HG02852 (cell line): ENCODE measurements at regions not wholly inside any gene's neighbourhood (a gene's known extent, or its start where the extent isn't known, plus 50 kb on each side); places are given as distances from the start of the nearest gene placed in this dataset.
"Not testable (repeated sequence)": the region's sequence is repeated elsewhere in the genome, so short reads cannot be mapped to it uniquely, and the experiment has no call there.

ENCODE experiments used
- ATAC-seq: cut with Tn5 transposase; IDR thresholded peaks from one replicate; pipeline ENCODE4 v1.9.1; 2021; ENCODE audit warnings: mild to moderate bottlenecking, moderate library complexity; ENCODE audit not compliant: unreplicated experiment

DNA sequence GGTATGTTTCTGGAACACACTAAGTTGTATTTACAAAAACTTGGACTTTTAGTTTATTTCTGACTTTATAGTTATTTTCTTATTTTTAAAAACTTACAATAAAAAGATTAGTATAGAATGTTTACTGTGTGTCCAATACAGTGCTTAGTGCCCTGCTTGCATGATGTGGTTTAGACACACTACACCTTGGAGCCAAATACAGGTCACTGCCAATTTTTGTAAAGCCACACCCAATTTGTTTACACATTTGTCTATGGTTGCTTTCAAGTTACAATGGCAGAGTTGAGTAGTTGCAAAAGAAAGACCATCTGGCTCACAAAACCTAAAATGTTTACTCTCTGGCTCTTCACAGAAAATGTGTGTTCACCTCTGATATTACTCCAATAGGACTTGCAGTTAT, 807.1 kb downstream of the KCNJ2 start:
- no peak for ATAC-seq

DNA sequence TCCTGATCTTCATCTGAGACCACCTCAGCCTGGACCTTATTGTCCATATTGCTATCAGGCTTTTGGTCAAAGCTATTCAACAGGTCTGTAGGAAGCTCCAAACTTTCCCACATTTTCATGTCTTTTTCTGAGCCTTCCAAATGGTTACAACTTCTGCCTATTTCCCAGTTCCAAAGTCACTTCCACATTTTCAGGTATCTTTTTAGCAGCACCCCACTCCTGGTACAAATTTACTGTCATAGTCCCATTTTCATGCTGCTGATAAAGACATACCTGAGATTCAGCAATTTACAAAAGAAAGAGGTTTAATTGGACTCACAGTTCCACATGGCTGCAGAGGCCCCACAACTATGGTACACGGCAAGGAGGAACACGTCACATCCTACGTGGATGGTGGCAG, 815.5 kb downstream of the KCNJ2 start:
- no peak for ATAC-seq

DNA sequence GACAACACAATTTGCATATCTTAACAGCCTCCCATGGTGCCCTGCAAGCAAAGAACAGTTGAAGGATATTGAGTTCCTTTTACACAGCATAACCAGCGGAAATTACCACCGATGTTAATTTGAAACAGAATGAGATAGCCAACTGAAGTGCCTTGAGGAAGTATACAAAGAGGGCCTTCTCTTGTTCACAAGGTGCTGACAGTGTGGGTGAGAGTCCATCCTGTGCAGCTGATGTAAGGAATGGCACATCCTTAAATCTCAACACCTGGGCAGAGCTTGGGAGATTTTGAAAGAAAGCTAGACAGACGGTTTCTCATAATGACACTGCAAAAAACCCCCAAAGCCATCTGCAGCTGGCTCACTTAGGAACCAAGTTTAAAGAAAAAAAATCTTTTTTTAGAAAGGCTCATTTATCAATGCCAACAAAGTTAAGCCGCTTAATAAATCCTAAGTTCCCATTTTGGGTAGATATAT, 818.6 kb downstream of the KCNJ2 start:
- ATAC-seq: peak; percentile 84

DNA sequence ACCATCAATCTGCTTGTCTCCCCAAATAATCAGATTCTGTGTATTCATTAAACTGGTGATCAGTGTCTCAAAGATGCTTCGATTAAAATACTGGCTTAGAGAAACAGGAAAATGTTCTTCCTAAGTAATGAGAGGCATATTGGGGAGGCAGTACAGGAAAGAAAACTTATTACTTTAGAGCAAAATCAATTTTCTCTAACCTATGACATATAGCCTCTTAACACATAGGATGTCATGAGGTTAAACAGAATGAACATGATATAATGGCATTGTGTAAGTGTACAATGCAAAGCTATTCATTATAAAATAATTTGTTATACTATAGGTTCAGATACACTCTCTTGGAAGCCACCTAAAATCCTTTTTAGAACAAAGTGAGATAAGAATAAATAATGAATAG, 819.3 kb downstream of the KCNJ2 start:
- no peak for ATAC-seq

DNA sequence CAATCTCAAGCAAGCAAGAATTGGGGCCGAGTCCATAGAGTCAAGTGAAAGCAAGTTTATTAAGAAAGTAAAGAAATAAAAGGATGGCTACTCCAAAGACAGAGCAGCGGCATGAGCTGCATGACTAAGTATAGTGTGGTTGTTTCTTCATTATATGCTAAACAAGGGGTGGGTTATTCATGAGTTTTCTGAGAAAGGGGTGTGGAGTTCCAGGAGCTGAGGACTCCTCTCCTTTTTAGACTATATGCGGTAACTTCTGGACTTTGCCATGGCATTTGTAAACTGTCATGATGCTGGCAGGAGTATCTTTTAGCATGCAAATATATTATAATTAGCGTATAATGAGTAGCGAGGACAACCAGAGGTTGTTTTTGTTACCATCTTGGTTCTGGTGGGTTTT, 819.9 kb downstream of the KCNJ2 start:
- no peak for ATAC-seq

DNA sequence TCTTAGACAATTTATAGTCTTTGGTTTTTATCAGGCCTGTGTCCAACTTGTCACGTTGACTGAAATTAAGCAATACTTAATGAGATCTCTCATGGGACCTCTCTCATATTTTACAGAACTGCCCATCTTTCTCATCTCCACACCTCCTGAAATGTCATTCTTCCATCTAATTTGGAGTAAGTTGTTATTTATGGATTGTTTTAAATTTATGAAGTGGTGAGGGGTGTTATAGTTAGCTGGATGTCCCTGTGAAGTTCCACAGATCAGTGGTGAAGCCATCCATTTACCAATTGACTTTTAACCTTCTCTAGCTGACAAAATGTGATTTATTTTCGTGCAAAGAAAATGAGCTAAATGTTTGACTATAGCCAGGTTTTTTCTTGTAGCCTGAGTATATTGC, 824.9 kb downstream of the KCNJ2 start:
- no peak for ATAC-seq

DNA sequence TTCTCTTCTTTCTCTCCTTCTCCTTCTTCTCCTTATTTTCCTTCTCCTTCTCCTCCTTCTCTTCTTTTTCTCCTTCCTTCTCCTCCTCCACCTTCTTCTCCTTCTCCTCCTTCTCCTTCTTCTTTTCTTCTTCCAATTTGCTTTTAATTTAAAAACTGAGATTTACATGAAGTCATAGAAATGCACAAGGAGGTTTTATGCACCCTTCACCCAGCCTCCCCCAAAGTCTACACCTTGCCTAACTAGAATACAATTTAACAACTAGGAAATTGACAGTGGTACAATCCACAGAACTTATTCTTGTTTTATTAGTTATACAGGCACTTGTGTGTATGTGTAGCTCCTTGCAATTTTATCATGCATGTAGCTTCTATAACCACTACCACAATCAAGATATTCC, 826.7 kb downstream of the KCNJ2 start:
- ATAC-seq: no peak

DNA sequence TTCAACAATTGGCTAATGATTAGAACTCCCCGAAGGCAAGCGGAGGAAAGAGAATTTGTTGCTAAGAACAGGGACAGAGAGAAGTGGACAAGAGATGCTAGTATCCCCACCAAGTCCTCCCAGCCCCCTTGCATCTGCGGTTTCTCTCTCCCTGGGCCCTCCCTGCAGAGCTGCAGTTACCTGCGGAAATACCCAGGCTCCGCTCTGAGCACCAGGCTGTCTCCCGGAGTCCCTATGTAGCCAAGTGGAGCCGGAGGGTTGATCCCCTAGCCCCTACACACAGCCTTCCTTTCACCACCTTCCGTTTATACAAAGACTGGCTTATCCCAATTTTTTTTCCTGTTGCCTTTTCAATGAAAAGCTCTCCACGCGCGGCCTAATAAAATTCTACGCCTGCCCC, 834.4 kb downstream of the KCNJ2 start:
- no peak for ATAC-seq

DNA sequence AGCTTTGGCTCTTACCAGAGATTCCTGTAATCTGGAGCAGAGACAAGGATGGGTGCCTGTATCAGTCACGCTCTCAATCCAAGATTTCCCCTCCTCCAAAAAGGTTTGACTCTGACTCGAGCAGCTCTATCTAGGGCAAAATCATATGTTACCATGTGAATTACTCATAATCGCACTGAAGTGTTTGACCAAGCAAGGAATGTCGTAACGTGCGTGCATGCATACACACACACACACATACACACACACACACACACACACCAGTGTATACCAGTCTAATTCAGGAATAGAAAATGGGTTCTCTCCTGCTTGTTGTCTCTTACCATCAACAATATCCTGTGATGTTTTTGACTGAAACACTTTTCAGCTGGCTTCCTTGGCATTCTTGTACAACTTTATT, 835.1 kb downstream of the KCNJ2 start:
- ATAC-seq: no peak

DNA sequence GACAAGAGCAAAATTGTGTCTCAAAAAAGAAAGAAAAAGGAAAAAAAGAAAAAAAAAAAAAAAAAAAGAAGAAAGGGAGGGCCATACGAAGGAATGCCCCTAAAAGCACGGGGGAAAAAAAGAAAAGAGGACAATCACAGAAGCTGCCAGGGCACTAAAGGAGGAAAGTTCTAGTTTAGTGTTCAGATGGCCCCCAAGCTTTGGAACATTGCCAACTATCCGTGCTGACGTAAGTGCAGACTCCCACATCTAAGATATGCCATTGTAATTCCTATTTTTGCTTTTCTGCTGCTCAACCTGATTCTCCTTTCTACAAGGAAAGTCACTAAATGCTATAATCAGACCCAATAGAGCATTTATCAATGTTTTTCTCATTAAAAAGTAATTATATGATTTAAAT, 842.1 kb downstream of the KCNJ2 start:
- no peak for ATAC-seq

DNA sequence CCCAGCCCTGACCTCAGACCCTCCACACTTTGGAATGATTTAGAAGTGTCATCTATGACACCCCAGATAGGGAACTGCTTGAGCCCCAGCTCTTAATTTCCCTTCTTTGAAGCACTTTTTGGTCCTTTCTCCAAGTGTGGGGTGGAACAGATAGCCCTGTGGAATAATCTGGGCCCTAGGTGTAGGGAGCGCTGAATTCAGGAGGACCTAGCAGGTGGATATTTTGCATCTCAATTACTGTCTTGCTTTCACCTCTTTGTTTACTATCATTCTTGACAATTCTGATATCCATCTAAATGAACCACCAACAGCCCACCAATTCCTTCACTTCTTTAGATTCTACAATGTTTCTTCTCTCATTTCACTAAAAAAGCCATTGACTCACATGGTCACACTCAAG, 850.4 kb downstream of the KCNJ2 start:
- ATAC-seq: no peak

DNA sequence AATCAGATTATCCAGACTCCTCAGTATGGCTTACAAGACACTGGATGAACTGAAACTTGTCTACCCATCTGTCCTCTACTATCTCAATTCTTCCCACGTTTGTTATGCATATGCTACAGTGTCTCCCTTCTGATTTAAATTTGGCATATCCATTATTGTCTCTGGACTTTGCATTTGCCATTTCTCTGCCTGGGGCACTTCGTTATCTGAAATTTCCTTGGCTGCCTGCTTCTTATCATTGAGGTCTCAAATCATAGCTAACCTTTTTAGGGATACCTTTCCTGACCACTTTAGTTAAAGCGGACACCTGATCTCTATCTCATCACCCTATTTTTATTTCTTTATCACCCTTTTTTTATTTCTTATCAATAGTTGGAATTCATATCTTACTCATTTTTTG, 853.4 kb downstream of the KCNJ2 start:
- ATAC-seq: no peak

DNA sequence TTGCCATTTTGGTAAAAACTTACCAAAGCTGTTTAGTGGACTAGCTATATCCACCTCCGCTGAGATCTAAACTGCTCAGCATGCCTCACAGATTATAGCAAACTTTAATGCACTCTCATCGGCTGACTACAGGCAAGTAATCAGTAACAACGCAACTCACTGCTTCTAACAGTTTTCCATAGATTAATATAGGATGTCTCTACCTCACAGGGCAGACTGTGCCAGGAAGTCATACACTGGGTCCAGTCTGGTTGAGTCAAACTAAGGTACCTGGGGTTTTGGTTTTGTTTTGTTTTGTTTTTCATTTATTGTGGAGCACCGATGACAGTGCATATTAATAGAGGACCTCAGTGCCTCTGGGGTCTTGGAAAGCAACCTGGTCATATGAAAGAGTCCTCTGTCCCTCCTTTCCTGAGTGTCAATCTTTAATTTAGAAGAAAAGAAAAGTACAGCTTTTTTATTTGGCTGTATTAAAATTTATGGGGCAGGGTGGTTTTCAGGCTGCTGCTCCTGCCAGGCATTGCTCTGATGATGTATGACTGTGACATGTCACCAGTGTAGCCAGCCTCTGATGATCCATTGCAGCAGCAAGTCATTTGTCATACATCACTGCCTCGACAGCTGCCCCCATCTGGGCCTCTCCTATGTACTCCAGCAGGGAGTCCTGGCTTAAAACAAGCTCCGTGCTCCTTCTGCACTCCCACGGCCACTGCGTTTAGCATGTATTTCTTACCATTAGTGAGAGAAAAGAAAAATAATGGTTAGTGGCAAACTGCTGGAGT, 854.1 kb downstream of the KCNJ2 start:
- ATAC-seq: no peak

DNA sequence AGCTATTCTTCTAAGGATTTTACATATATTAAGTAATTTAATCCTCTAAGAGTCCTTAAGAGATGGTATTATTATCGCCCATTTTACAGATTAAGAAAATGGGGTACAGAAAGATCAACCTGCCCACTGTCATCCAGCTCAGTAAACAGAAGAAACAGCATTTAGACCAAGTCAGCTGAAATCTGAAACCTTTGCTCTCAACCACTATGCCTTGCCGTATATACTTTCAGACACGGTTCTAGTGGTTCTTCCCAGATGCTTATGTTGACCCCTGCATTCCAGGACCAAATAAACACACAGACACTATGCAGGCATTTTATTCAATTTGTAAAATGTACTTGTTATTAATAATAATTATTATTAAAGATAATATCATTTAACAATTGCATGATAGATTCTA, 854.8 kb downstream of the KCNJ2 start:
- no peak for ATAC-seq

DNA sequence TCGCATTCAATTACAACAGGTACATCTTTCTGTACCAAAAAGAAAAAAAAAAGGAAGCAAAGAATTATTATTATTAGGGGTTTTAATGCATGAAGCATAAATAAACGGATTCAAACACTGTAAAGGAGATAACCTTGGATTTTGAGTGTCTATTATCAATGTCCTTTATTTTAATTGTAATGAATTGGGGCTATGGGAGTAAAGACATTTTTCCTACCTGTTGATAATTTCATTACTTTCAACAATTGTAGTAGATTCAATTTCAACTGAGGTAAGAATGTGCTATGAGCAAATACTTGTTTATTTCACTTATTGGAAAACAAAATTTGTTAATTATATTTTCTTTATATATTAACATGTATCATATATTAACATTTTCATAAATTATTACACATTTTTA, 855.6 kb downstream of the KCNJ2 start:
- ATAC-seq: no peak

DNA sequence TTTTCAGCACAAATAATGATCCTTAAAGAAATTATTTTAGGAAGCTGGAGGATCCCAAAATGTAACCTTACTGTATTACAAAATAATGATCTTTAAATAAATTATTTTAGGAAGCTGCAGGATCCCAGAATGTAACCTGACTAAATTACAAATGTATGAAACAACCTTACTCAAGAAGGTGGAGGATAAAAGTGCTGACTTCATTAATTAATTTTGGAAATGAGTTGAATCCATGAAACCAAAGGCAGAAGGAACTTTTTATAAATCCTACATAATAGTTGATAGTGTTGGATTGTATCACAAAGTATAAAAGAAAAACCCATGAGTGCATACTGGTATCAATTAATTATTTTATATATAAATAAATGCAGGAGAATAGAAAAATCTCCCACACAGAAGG, 859.9 kb downstream of the KCNJ2 start:
- ATAC-seq: no peak

DNA sequence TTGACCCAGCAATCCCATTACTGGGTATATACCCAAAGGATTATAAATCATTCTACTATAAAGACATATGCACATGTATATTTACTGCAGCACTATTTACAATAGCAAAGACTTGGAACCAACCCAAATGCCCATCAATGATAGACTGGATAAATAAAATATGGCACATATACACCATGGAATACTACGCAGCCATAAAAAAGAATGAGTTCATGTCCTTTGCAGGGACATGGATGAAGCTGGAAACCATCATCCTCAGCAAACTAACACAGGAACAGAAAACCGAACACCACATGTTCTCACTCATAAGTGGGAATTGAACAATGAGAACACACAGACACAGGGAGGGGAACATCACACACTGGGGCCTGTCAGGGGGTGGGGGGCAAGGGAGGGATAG, 862.0 kb downstream of the KCNJ2 start:
- ATAC-seq: not testable (repeated sequence)

DNA sequence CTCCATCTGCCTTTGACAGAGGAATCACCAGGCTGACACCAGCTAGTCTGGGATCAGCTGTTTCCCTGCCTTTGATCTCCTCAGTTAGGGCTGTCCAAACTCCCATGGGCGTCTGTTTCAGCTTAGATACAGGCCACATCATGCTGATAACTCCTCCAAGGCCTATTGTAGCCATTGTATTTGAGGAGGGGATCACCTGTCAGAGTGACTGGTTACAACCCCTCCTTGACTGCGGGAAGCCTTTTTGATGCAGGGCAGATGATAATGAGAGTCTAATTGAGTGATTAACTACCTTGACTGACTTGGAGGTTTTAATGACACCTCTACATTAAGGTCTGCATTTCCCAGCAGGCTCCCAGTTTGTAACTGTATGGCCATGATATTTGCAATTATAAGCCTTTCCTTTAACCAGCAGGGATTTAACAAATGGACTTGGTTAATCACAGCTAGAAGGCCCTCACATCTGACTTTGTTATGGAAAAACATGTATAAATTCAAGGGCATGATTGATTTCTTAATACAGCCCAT, 863.5 kb downstream of the KCNJ2 start:
- no peak for ATAC-seq

DNA sequence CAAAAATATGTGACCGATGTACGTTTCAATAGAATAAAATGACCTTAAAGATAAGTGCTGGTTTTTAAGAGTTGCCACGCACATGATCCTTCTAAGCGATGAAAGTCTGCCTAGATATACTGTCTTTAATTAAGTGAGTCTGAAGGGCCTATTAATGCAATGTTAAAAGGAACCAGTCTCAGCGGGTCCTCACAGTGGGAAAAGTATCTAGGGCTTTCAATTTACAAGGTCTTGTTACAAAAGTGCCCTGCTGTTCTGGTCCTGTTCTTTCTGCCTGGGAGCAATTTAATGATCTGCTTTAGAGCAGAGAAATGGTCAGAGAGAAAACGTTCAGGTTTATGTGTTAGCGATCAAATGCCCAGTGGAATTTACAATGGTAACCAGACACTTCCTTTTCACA, 864.0 kb downstream of the KCNJ2 start:
- ATAC-seq: no peak

DNA sequence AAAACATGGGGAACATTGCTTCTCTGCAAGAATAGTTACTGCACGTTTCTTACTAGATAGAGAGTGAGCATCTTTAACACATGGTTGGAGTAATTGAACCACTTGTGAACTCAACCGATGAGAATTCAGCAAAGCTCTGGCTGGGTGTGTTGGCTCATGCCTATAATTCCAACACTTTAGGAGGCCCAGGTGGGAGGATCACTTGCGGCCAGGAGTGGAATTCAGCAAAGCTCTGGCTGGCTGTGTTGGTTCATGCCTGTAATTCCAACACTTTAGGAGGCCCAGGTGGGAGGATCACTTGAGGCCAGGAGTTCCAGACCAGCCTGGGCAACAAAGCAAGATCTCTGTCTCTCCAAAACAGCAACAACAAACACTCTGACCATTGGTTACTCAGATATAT, 865.9 kb downstream of the KCNJ2 start:
- ATAC-seq: no peak

DNA sequence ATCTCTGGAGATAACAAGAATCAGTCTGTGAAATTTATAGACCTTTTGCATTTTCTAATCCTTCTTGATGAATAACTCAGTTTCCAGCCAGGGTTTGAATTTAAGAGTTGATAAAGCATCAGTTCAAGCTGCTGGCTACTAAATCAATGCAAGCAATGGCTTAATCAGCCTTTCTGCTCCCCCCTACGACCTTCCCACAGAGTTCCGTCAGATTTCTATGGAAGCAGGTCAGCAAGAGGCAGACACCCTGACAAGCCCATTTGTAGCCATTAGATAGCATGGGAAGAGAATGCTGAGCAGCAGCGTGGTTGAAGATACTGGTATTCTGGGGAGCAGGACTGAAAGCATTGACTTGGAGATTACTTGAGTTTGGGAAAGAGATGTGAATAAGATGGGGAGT, 868.1 kb downstream of the KCNJ2 start:
- ATAC-seq: no peak

DNA sequence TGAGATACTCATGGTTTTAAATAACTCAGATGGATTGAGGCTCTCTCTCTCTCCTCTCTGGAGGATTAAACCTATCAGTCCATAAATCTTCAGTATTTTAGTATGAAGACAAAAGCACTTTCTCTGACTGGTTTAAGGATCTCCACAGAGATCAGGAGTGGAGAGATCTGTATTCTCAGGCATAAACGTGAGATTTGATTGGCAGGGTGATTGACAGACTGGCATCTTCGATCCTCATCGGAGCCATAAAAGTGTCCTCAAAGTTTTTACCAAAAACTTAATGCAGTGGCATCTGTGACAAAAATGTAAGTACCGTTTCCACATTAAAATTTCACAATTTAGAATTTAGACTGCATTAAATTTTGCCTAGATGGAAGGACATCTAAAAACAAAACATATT, 870.1 kb downstream of the KCNJ2 start:
- no peak for ATAC-seq

DNA sequence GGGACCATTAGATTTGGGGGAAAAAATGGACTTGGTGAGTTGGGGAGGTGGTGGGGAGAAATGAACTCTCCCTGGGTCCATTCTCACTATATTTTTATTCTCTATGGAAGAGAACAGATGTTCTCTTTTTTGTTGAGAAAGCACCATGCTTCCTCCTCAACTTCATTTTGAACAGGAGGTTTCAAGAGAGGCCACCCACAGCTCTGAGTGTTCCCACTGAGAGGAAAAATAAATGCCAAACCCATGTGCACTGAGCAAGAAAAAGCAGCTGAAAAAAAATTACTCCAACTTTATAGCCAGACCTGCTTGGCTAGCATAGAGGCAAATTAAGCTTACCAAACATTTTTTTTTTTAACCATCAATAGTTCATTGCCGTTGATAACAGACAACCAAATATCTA, 883.6 kb downstream of the KCNJ2 start:
- ATAC-seq: no peak
